DND-41 (cell line): ENCODE measurements at regions not wholly inside any gene's neighbourhood (a gene's known extent, or its start where the extent isn't known, plus 50 kb on each side); places are given as distances from the start of the nearest gene placed in this dataset.

Source experiments
- ATAC-seq: fragments of 200-7000 bp; cut with Tn5 transposase; 3 replicates; pipeline ENCODE4 v1.9.1; 2021; ENCODE audit warnings: low read depth; ENCODE audit not compliant: insufficient read depth
- DNase-seq: peaks from one replicate; pipeline ENCODE4 v3.0.0-alpha.2; 2020
- H2AFZ ChIP-seq: 2 replicates; pipeline ENCODE4 v1.6.0; 2012; ENCODE audit warnings: low read depth, low read length
- H3K27ac ChIP-seq: 2 replicates; pipeline ENCODE4 v1.5.1; 2012; ENCODE audit warnings: low read length, inconsistent platforms
- H3K27me3 ChIP-seq: fragments of 200-600 bp; sonication (generic); 2 replicates; pipeline ENCODE4 v1.6.0; 2012; ENCODE audit warnings: low read length, mild to moderate bottlenecking, inconsistent platforms; ENCODE audit not compliant: insufficient read depth, poor library complexity
- H3K36me3 ChIP-seq: 2 replicates; pipeline ENCODE4 v1.5.1; 2012; ENCODE audit warnings: low read length, inconsistent platforms; ENCODE audit not compliant: insufficient read depth
- H3K4me1 ChIP-seq: 2 replicates; pipeline ENCODE4 v1.5.1; 2012; ENCODE audit warnings: mild to moderate bottlenecking, low read length; ENCODE audit not compliant: insufficient read depth
- H3K4me2 ChIP-seq: 2 replicates; pipeline ENCODE4 v1.6.0; 2012; ENCODE audit warnings: mild to moderate bottlenecking, moderate library complexity, low read length, inconsistent platforms; ENCODE audit not compliant: insufficient read depth
- H3K4me3 ChIP-seq, 2 experiments: fragments of 200-600 bp in 1 of 2; shearing (Covaris generic) in 1 of 2; 2 replicates each; pipeline ENCODE4 v1.5.1; 2012 to 2016; ENCODE audit warnings: inconsistent platforms in 2 of 2, low read length in 2 of 2, mild to moderate bottlenecking in 2 of 2, low read depth in 1 of 2, moderate library complexity in 1 of 2
- H3K79me2 ChIP-seq: 2 replicates; pipeline ENCODE4 v1.6.0; 2012; ENCODE audit warnings: low read length, inconsistent platforms; ENCODE audit not compliant: insufficient read depth
- H3K9ac ChIP-seq: 2 replicates; pipeline ENCODE4 v1.6.0; 2012; ENCODE audit warnings: low read depth, mild to moderate bottlenecking, inconsistent platforms, low read length, moderate library complexity
- H3K9me3 ChIP-seq: 2 replicates; pipeline ENCODE4 v1.5.1; 2012; ENCODE audit warnings: low read length, moderate library complexity, mild to moderate bottlenecking, inconsistent platforms; ENCODE audit not compliant: insufficient read depth, severe bottlenecking
- H4K20me1 ChIP-seq: 2 replicates; pipeline ENCODE4 v1.6.0; 2012; ENCODE audit warnings: low read length; ENCODE audit not compliant: insufficient read depth
- EZH2 ChIP-seq: IDR thresholded peaks from 3 replicates; pipeline ENCODE4 v1.6.1; 2012; ENCODE audit warnings: borderline replicate concordance, low read depth, mild to moderate bottlenecking, moderate library complexity, low read length, inconsistent platforms; ENCODE audit not compliant: severe bottlenecking
- TF ChIP-seq, protein P1 (sequence below): IDR thresholded peaks from 2 replicates; pipeline ENCODE4 v1.5.1; 2012; ENCODE audit warnings: borderline replicate concordance, low read length, moderate library complexity, mild to moderate bottlenecking; ENCODE audit not compliant: poor library complexity, severe bottlenecking; ENCODE audit errors: extremely low read depth

DNA sequence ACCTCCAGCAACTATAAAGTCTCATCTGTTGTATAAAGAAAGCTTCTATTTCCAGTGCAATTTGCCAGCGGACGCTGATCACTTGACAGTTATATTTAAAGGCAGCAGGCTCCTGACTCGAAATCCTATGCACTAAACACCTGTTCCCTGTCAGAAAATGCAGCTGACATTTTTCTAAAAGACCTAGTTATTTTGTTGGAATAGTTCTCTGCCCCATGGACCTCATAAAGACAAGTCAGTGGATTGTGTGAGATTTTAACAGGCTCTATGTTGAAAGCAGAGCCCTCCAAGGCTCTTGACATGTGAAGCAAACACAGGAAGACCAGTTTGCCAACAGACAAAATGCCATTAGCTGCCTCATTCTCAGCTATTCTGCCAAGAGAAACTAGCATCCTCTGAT lies 304.7 kb upstream of the KLF12 start:
- Histone ChIP-seq H3K4me2 (no peak overlapping the region), H3K4me3 (no peak overlapping the region), H3K27me3 (peaks cover 5% of the 10 kb centered on the region), H3K9me3 (no peaks in the 10 kb centered on the region), H3K27ac (no peak overlapping the region), H2AFZ (no peak overlapping the region), H3K4me1 (no peaks in the 10 kb centered on the region), H3K9ac (no peak overlapping the region), H3K36me3 (no peaks in the 10 kb centered on the region), H3K79me2 (no peaks in the 10 kb centered on the region), H4K20me1 (no peaks in the 10 kb centered on the region)
- TF ChIP-seq, protein P1, sequence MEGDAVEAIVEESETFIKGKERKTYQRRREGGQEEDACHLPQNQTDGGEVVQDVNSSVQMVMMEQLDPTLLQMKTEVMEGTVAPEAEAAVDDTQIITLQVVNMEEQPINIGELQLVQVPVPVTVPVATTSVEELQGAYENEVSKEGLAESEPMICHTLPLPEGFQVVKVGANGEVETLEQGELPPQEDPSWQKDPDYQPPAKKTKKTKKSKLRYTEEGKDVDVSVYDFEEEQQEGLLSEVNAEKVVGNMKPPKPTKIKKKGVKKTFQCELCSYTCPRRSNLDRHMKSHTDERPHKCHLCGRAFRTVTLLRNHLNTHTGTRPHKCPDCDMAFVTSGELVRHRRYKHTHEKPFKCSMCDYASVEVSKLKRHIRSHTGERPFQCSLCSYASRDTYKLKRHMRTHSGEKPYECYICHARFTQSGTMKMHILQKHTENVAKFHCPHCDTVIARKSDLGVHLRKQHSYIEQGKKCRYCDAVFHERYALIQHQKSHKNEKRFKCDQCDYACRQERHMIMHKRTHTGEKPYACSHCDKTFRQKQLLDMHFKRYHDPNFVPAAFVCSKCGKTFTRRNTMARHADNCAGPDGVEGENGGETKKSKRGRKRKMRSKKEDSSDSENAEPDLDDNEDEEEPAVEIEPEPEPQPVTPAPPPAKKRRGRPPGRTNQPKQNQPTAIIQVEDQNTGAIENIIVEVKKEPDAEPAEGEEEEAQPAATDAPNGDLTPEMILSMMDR = no peak
- no peak for TF ChIP-seq EZH2
- ATAC-seq (no peak), DNase-seq (no peak)

DNA sequence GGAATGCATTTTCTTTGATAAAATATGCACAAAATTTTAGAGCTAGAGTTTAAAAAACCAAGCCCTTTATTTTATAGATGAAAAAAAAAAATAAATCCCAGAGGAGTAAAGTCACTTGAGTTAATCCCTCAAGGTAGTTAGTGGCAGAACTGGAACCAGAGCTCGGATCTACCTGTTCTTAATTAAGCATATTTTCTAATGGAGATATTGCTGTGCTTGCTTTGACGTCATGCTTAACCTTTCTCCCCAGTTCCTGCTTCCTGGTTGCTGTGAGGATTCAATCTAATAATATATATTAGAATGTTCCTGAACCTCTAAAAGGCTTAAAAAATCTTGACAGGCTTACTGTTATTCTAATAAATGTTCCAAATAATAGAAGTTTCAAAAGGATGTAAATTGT lies 300.6 kb upstream of the KLF12 start:
- H2AFZ ChIP-seq = no peak overlapping the region
- H3K9ac ChIP-seq = no peak overlapping the region
- no peaks in the 10 kb centered on the region for H4K20me1 ChIP-seq
- no peaks in the 10 kb centered on the region for H3K9me3 ChIP-seq
- no peak for TF ChIP-seq EZH2
- TF ChIP-seq, protein P1 = no peak
- no peaks in the 10 kb centered on the region for H3K4me1 ChIP-seq
- H3K4me2 ChIP-seq = no peak overlapping the region
- H3K27ac ChIP-seq = no peak overlapping the region
- no peak for ATAC-seq
- H3K79me2 ChIP-seq = no peaks in the 10 kb centered on the region
- no peak overlapping the region for H3K4me3 ChIP-seq
- no peaks in the 10 kb centered on the region for H3K36me3 ChIP-seq
- no peak for DNase-seq
- peaks cover 5% of the 10 kb centered on the region for H3K27me3 ChIP-seq

DNA sequence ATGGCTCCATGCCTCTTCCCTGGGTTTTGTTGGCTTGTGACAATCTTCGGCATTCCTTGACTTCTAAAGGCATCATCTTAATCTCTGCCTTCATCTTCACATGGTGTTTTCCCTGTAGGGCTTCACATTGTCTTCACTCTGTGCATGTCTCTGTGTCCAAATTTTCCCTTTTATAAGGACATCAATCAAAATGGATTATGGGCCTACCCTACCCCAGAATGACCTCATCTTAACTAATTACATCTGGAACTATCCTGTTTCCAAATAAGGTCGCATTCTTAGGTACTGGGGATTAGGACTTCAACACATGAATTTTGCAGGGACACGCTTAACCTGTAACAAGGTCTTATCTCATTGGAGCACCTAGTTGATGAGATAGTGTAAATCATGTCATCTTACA lies 290.3 kb upstream of the KLF12 start:
- no peaks in the 10 kb centered on the region for H4K20me1 ChIP-seq
- H3K27ac ChIP-seq = no peak overlapping the region
- ATAC-seq (no peak), DNase-seq (no peak)
- H3K4me3 ChIP-seq = no peak overlapping the region
- TF ChIP-seq EZH2 = no peak
- TF ChIP-seq, protein P1 = no peak
- H3K79me2 ChIP-seq = no peaks in the 10 kb centered on the region
- no peaks in the 10 kb centered on the region for H3K4me1 ChIP-seq
- H3K9ac ChIP-seq = no peak overlapping the region
- H3K36me3 ChIP-seq = no peaks in the 10 kb centered on the region
- no peaks in the 10 kb centered on the region for H3K27me3 ChIP-seq
- H3K4me2 ChIP-seq = no peak overlapping the region
- no peak overlapping the region for H2AFZ ChIP-seq
- no peaks in the 10 kb centered on the region for H3K9me3 ChIP-seq

DNA sequence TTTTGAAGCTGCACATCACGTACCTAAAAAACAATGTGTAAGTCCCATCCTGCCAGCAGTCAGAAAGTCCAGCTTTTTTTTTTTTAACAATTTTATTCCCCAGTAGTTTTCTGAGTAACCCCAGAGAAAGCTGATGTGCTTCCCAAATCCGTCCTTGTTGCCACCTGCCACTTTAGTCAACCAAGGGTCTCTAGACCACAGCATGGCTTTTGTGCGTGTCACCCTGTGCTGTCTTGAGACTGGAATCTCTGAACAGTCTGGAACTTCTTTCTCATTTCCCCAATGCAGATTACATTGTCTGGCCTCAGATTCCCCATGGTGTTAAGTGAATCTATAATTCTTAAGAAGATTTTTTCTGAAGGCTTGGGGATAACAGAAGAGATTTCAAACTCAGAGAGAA lies 289.2 kb upstream of the KLF12 start:
- no peaks in the 10 kb centered on the region for H3K27me3 ChIP-seq
- TF ChIP-seq, protein P1 = no peak
- TF ChIP-seq EZH2 = no peak
- H3K27ac ChIP-seq = no peak overlapping the region
- H3K4me3 ChIP-seq = no peak overlapping the region
- no peak overlapping the region for H3K9ac ChIP-seq
- ATAC-seq = no peak
- H3K4me2 ChIP-seq = no peak overlapping the region
- no peaks in the 10 kb centered on the region for H3K79me2 ChIP-seq
- no peak overlapping the region for H2AFZ ChIP-seq
- DNase-seq = no peak
- H3K4me1 ChIP-seq = no peaks in the 10 kb centered on the region
- no peaks in the 10 kb centered on the region for H4K20me1 ChIP-seq
- H3K36me3 ChIP-seq = no peaks in the 10 kb centered on the region
- H3K9me3 ChIP-seq = no peaks in the 10 kb centered on the region
